ENCODE measurements at regions not wholly inside any gene's neighbourhood (a gene's known extent, or its start where the extent isn't known, plus 50 kb on each side); places are given as distances from the start of the nearest gene placed in this dataset.

DNA sequence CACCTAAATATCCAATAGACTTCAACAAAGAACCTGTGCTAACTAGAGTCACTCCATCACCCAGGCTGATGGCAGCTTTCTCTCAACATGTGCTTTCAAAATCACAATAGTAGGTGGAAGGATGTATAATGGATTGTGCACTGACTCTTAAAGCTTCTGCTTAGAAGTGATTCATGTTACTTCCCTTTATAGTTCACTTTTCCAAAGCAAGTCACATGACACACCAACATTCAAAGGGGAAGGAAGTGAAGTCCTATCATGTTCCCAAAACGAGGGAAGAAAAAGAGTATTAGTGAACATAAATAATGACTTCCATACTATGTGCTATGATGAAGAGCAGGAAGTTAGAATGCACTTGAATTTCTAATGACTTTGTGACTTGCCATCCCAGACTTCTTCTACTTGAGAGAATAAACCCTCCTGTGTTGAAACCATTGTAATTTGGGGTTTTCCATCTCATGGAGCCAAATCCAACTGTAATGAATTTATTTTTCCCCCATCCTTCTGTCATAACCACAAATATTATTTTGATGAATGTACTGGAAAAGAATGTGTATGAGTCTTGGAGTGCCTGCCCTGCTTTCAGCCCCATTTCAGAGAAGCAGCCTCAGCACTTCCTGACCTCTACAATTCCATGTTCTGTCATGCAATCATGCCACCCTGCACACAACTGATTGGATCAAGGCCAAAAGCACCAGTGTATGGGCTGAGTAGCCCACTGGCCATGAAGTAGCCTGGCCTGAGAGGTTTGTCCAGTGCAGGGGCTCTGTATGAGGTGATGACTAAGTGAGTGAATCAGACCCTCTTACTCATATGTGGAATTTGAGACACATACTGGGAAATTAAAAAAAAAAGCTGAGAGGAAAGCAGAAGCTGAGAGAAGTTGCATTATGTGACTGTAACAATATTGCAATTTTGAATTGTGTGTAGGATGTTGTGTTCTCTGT is 525.9 kb upstream of the CLINT1 start:
- intact Hi-C loops (cut with micrococcal nuclease) = loop anchor here (5.0 kb wide), 1 partner anchor 32 kb away; no protein-coding TSS in a partner anchor

DNA sequence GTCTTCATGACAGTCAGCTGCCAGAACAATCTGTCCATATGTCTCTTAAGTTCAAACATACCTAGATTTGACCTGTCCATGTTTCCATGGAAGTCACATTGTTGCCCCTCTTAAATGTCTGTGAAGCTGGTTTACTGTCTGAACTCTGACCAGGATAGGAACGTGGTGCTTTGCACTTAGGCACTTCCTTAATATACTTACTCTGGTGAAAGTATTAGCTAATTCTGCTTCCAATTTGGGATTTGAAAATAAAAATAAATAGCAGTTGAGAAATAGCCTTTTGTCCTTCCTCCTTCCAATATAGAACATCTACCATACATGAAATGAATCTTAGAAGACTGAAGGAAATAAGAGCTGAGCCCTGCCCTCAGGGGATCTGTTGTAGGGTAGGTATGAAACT is 524.5 kb upstream of the CLINT1 start:
- Mint-ChIP-seq H3K9me3 (peaks cover 25% of the 10 kb centered on the region), H3K36me3 (ENCODE audit: low read depth) (peaks cover 6% of the 10 kb centered on the region), H3K27me3 (peaks cover 7% of the 10 kb centered on the region), H3K27ac (no peak overlapping the region), H3K4me3 (no peak overlapping the region), H3K4me1 (ENCODE audit: low read depth) (peaks cover 63% of the 10 kb centered on the region)
- intact Hi-C loops (cut with micrococcal nuclease) = loop anchor here (5.0 kb wide), 1 partner anchor 34 kb away; no protein-coding TSS in a partner anchor

More for the DNA sequence above, 525.9 kb upstream of the CLINT1 start:
- peaks cover 51% of the 10 kb centered on the region for H3K4me1 Mint-ChIP-seq (ENCODE audit: low read depth)
- peaks cover 6% of the 10 kb centered on the region for H3K36me3 Mint-ChIP-seq (ENCODE audit: low read depth)
- no peak overlapping the region for H3K4me3 Mint-ChIP-seq
- H3K27me3 Mint-ChIP-seq = peaks cover 7% of the 10 kb centered on the region
- peak overlapping the region; percentile 17 for H3K27ac Mint-ChIP-seq
- H3K9me3 Mint-ChIP-seq = peaks cover 25% of the 10 kb centered on the region

DNA sequence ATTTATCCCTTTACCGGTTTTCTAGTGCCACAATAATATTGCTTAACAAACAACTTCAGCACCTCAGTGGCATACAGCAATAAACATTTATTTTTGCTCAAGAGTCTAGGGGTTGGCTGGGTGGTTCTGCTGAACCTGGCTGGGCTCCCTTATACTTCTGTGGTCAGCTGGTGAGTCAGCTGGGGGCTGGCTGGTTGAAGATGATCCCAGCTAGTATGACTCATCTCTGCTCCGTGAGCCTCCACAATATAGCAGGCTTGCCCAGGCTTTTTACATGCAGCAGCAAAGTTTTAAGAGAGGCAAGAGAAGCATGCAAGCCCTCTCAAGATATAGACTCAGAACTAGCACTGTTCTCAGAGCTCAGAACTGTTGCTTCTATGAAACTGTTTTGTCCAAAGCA is 523.5 kb upstream of the CLINT1 start:
- H3K27me3 Mint-ChIP-seq = peaks cover 7% of the 10 kb centered on the region
- peaks cover 63% of the 10 kb centered on the region for H3K4me1 Mint-ChIP-seq (ENCODE audit: low read depth)
- peaks cover 6% of the 10 kb centered on the region for H3K36me3 Mint-ChIP-seq (ENCODE audit: low read depth)
- H3K4me3 Mint-ChIP-seq = no peak overlapping the region
- no peak overlapping the region for H3K27ac Mint-ChIP-seq
- H3K9me3 Mint-ChIP-seq = peaks cover 31% of the 10 kb centered on the region
- intact Hi-C loops (cut with micrococcal nuclease) = loop anchor here (5.0 kb wide), 1 partner anchor 35 kb away; no protein-coding TSS in a partner anchor

DNA sequence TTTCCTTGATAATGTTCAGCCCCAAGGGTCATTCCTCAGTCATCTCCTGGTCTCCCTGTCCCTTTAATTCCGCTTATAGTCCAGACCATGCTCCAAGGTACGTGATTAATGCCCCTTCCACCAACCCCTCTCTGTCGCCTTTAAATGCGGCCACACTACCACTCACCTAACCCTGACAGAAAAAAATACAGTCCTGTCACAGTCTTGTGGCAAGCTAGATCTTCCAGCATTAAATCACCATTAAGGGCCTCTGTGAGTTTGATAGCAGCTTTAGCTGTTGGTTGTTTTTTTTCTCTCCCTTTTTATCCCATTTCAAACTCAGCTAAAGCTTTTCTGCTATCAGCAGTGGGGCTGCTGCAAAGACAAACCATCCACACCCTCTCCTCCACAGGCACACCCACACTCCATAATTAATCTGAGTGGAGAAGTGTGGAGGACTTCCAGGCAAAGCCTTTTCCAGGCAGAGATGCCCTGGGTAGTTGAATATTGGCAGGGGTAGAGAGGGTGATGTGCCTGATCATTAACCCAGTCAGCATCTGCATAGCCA is 522.7 kb upstream of the CLINT1 start:
- Mint-ChIP-seq H3K36me3 (ENCODE audit: low read depth) (peaks cover 5% of the 10 kb centered on the region), H3K4me1 (ENCODE audit: low read depth) (peaks cover 63% of the 10 kb centered on the region), H3K27ac (no peak overlapping the region), H3K9me3 (peaks cover 33% of the 10 kb centered on the region), H3K4me3 (no peak overlapping the region), H3K27me3 (peaks cover 7% of the 10 kb centered on the region)
- intact Hi-C loops (cut with micrococcal nuclease) = loop anchor here (5.0 kb wide), 1 partner anchor 36 kb away; no protein-coding TSS in a partner anchor

DNA sequence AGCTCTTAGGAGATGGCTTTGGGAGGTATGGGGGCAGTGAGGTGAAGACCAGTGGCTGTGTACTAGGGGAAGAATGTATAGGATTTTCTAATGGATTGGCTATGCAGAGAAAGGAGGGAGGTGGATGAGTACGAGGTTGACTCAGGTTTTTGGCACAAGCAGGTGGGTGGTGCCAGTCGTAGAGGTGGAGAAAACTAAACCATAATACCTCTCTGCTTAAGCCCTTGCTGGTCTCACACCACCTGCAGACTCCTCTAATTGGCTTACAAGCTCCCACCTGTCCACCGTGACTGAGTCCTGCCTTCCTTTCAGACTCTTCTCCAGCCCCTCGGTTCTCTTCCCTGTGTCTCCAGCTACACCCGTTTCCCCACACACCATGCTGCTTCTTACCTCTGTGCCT is 521.7 kb upstream of the CLINT1 start:
- H3K9me3 Mint-ChIP-seq = peaks cover 22% of the 10 kb centered on the region

DNA sequence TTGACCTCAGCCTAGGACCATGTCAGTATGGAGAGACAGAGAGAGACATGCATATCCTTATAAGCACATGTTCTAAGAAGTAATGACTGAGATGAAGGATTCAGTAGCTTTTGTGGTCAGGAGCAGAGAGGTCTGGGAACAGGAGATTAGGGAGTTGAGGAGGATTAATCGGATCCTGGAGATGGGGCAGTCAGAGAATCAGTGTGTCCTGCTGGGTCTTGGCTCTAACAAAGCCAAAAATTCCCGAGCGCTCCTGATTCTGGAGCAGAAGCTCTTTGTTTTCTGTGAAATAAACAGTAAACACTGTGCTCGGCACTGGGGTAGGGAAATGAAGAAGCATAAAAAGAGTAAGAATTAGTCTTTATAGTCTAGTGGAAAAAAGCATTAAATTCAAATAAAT is 520.0 kb upstream of the CLINT1 start:
- Mint-ChIP-seq H3K36me3 (ENCODE audit: low read depth) (no peaks in the 10 kb centered on the region), H3K27me3 (peaks cover 9% of the 10 kb centered on the region), H3K27ac (no peak overlapping the region), H3K4me3 (no peak overlapping the region), H3K4me1 (ENCODE audit: low read depth) (peaks cover 67% of the 10 kb centered on the region), H3K9me3 (peaks cover 9% of the 10 kb centered on the region)
- intact Hi-C loops (cut with micrococcal nuclease) = no loop called here

More for the DNA sequence above, 521.7 kb upstream of the CLINT1 start:
- Mint-ChIP-seq H3K27me3 (peaks cover 7% of the 10 kb centered on the region), H3K4me3 (no peak overlapping the region), H3K36me3 (ENCODE audit: low read depth) (no peaks in the 10 kb centered on the region), H3K27ac (no peak overlapping the region), H3K4me1 (ENCODE audit: low read depth) (peaks cover 65% of the 10 kb centered on the region)
- intact Hi-C loops (cut with micrococcal nuclease) = loop anchor here (5.0 kb wide), 1 partner anchor 37 kb away; no protein-coding TSS in a partner anchor

DNA sequence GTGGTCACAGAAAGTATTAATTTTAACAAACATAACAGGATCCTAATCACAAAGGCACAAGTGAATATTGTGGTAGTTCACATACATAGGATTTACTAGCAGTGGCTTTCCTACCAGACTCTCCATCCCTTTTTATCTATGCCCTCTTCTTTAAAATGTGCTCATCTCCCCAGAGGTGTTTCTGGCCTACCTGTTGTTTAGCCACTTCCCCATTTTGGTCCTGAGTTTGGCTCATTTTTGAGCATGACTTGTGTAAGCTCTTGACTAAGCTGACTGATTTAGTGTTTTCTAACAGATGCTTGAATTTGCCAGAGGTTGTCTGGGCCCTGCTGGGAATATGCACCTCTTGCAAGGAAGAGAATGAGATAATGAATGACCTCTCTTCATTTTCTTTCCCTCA is 517.7 kb upstream of the CLINT1 start:
- Mint-ChIP-seq H3K27me3 (peaks cover 13% of the 10 kb centered on the region), H3K4me1 (ENCODE audit: low read depth) (peaks cover 53% of the 10 kb centered on the region), H3K36me3 (ENCODE audit: low read depth) (no peaks in the 10 kb centered on the region), H3K27ac (no peak overlapping the region), H3K9me3 (peaks cover 9% of the 10 kb centered on the region), H3K4me3 (no peak overlapping the region)
- intact Hi-C loops (cut with micrococcal nuclease) = no loop called here

DNA sequence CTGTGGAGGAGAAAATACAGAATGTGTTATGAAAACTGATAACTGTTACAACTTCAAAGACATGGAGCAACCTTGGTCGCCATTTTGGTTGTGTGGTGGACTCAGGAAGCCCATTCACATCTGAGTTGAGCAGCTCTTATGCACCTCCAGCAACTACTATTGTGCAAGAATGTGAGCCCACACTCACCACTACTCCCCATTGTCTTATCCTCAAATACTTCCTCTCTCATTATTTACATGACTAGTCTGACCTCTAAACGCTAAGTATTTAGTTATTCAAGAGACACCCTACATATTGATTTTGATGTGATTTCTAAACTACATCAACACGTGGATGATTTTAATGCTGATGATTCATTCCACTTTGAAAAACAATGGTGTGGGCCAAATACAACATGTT is 516.6 kb upstream of the CLINT1 start:
- Mint-ChIP-seq H3K36me3 (ENCODE audit: low read depth) (no peaks in the 10 kb centered on the region), H3K9me3 (peaks cover 9% of the 10 kb centered on the region), H3K4me1 (ENCODE audit: low read depth) (peaks cover 42% of the 10 kb centered on the region), H3K4me3 (no peak overlapping the region), H3K27ac (no peak overlapping the region), H3K27me3 (peaks cover 14% of the 10 kb centered on the region)
- intact Hi-C loops (cut with micrococcal nuclease) = no loop called here

DNA sequence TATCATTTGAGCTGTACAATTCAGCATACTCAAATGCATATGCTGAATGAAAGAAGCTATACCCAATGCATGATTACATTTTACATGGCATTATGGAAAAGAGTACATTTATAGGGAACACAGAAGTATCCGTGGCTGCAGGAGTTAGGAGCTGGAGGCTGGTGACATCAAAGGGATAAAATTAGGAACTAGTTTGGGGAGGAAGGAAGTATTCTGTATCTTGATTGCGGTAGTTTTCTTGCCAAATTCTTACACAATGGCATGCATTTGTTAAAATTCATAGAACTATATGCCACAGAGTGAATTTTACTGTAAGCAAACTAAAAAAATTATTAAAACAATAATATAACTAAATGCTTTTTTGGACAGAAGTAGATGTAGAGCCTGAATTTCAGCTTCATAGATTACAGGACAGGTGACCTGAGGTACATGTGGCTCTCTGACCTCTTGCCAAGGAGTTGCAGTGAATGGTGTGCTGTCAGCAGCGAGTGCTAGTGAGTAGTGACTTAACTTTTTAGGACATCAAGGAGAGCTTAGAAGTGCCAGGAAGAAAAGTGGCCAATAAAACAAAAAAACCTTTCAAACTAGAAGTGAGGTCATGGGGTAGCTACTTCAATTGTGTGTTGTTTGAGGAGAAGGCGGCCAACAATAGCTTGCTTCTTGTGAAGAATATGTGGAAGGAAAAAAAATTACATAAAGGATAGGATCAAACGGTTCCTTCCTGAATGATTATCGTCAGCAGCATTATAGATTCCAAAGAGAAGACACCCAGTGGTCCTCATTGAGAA is 514.9 kb upstream of the CLINT1 start:
- H3K36me3 Mint-ChIP-seq (ENCODE audit: low read depth) = no peaks in the 10 kb centered on the region
- H3K9me3 Mint-ChIP-seq = peaks cover 9% of the 10 kb centered on the region
- H3K4me1 Mint-ChIP-seq (ENCODE audit: low read depth) = peaks cover 25% of the 10 kb centered on the region
- no peak overlapping the region for H3K27ac Mint-ChIP-seq
- peaks cover 22% of the 10 kb centered on the region for H3K27me3 Mint-ChIP-seq
- no peak overlapping the region for H3K4me3 Mint-ChIP-seq
- intact Hi-C loops (cut with micrococcal nuclease) = no loop called here

DNA sequence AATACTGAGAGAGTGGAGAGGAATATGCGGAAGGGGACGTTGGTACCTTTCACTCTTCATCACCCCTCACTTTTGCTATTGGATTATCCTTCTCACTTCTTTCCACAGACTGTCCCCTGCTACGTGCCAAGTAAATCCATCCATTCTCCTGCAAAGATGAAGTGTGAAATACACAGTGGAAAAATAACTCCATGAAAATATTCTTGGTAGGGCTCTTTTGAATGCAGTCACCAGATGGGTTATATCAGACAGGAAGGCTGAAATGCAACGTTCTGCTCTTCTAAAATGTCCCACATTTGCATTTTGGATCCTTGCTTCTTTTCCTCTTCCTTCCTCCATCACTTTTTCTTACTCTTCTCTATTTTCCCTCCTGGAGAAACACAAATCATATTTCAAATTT is 510.3 kb upstream of the CLINT1 start:
- no peaks in the 10 kb centered on the region for H3K9me3 Mint-ChIP-seq
- no peaks in the 10 kb centered on the region for H3K36me3 Mint-ChIP-seq (ENCODE audit: low read depth)
- peaks cover 38% of the 10 kb centered on the region for H3K27me3 Mint-ChIP-seq
- no peak overlapping the region for H3K4me3 Mint-ChIP-seq
- H3K27ac Mint-ChIP-seq = no peak overlapping the region
- intact Hi-C loops (cut with micrococcal nuclease) = no loop called here
- H3K4me1 Mint-ChIP-seq (ENCODE audit: low read depth) = peaks cover 10% of the 10 kb centered on the region

DNA sequence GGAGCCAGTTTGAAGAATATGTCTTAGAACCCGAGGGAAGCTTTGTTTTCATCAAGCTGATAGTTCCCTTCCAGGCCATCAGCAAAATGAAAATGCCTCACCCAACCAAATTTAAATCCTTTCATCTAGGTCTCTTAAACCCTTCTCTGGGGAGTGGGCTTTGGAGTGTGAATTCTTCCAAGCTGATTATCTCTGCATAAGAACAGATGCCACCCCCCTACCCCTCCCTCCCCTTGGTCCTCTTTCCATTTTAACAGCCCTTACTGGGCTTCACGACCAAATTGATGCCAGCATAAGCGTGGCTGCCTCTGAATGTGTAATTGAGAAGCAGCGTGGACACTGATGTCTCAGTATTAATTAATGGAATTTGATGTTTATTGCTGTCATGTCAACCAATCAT is 509.7 kb upstream of the CLINT1 start:
- intact Hi-C loops (cut with micrococcal nuclease) = no loop called here
- no peaks in the 10 kb centered on the region for H3K9me3 Mint-ChIP-seq

DNA sequence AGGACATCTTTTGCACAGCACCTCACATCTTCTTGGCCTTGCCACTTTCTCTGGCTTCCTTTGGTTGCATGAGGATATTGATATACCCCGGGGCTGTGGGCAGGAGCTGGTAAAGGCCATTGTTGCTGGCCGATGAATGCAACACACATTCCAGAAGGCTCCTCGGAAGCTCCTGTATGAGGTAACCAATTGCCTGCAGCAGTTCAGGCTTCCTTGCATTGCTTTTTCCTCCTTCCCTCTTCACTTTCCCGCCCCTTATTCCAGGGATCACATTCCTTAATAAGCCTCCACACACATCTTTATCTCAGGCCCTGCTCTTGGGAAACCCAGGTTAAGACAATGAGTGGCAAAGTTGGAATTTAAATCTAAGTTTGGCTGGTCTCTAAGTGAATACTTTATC is 505.4 kb upstream of the CLINT1 start:
- Mint-ChIP-seq H3K27me3 (peaks cover 27% of the 10 kb centered on the region), H3K27ac (no peak overlapping the region), H3K4me1 (ENCODE audit: low read depth) (no peaks in the 10 kb centered on the region), H3K4me3 (no peak overlapping the region), H3K9me3 (no peaks in the 10 kb centered on the region), H3K36me3 (ENCODE audit: low read depth) (no peaks in the 10 kb centered on the region)
- intact Hi-C loops (cut with micrococcal nuclease) = no loop called here

More for the DNA sequence above, 509.7 kb upstream of the CLINT1 start:
- Mint-ChIP-seq H3K27me3 (peaks cover 35% of the 10 kb centered on the region), H3K4me1 (ENCODE audit: low read depth) (peaks cover 4% of the 10 kb centered on the region), H3K27ac (no peak overlapping the region), H3K4me3 (no peak overlapping the region), H3K36me3 (ENCODE audit: low read depth) (no peaks in the 10 kb centered on the region)

DNA sequence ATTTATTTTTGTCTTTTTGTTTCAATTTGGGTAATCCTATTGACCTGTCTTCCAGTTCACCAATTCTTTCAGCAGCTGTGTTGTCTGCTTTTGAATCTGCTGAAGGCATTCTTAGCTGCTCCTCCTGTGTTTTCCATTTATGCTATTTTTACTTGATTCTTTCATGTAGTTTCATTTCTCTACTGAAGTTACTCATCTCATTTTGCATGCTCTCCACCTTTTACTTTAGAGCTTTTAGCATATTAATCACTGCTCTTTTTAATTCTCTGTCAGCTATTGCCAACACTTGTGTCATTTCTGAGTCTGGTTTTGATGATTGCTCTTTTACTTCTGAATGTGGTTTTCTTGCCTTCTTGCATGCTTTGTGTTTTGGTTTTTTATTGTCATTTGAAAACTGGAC is 496.0 kb upstream of the CLINT1 start:
- peaks cover 9% of the 10 kb centered on the region for H3K9me3 Mint-ChIP-seq
- no peaks in the 10 kb centered on the region for H3K36me3 Mint-ChIP-seq (ENCODE audit: low read depth)
- H3K27me3 Mint-ChIP-seq = peaks cover 9% of the 10 kb centered on the region
- no peak overlapping the region for H3K4me3 Mint-ChIP-seq
- intact Hi-C loops (cut with micrococcal nuclease) = no loop called here
- H3K4me1 Mint-ChIP-seq (ENCODE audit: low read depth) = peaks cover 6% of the 10 kb centered on the region
- H3K27ac Mint-ChIP-seq = no peak overlapping the region
